NCI-H1105 (cell line): ENCODE measurements at regions not wholly inside any gene's neighbourhood (a gene's known extent, or its start where the extent isn't known, plus 50 kb on each side); places are given as distances from the start of the nearest gene placed in this dataset.

Experiments
- DNase-seq: peaks from one replicate; lab custom pipeline; 2025; lab: John Stamatoyannopoulos, UW

- DNase-seq: no peak
These were observed 53.8 kb upstream of the SLC66A3 start for GRCh38 chr2:11101430-11101829.

- DNase-seq: no peak
These were observed 52.8 kb upstream of the SLC66A3 start for GRCh38 chr2:11102466-11102865.

GRCh38 chr2:11102956-11103860, 52.1 kb upstream of the SLC66A3 start:
- no peak for DNase-seq

GRCh38 chr2:11103984-11104793, 51.1 kb upstream of the SLC66A3 start:
- no peak for DNase-seq

GRCh38 chr2:11104794-11105660, 50.2 kb upstream of the SLC66A3 start:
- no peak for DNase-seq
